SK-N-SH (cell line): ENCODE measurements at regions not wholly inside any gene's neighbourhood (a gene's known extent, or its start where the extent isn't known, plus 50 kb on each side); places are given as distances from the start of the nearest gene placed in this dataset.

Source experiments
- CTCF ChIA-PET: fragments of 300-600, 350-600 bp; formaldehyde crosslinking; extraction: SDS; loops from one replicate; lab custom pipeline; 2021; lab: Yijun Ruan, JAX
- POLR2A ChIA-PET: fragments of 350-600 bp; sonication (Branson Sonifier 250); formaldehyde crosslinking; extraction: SDS; loops from one replicate; lab custom pipeline; 2020; ENCODE audit warnings: antibody characterized with exemption, inconsistent platforms; lab: Yijun Ruan, JAX
- DNase-seq: peaks from one replicate; pipeline ENCODE4 v3.0.0; 2012
- H2AFZ ChIP-seq: fragments of 200-600 bp; sonication (generic); 2 replicates; pipeline ENCODE4 v1.8.1; 2016; ENCODE audit warnings: antibody characterized with exemption, mild to moderate bottlenecking, low read depth
- H3F3A ChIP-seq: fragments of 200-600 bp; sonication (generic); replicated peaks from 2 replicates; pipeline ENCODE3; 2016; ENCODE audit warnings: antibody characterized with exemption, mild to moderate bottlenecking; ENCODE audit not compliant: insufficient read depth
- H3K27ac ChIP-seq, 2 experiments: fragments of 200-500 bp in 1 of 2; fragments of 200-600 bp in 1 of 2; sonication (Bioruptor generic) in 1 of 2; sonication (generic), shearing (Covaris generic) in 1 of 2; 2 replicates each; pipeline versions ENCODE4 v1.5.1 to v1.6.1; 2014 to 2016; ENCODE audit warnings: low read depth in 2 of 2, inconsistent platforms in 1 of 2, low read length in 1 of 2, mild to moderate bottlenecking in 1 of 2, mixed read lengths in 1 of 2
- H3K27me3 ChIP-seq: fragments of 200-600 bp; sonication (generic), shearing (Covaris generic); 2 replicates; pipeline ENCODE4 v1.6.1; 2016; ENCODE audit warnings: mixed run types; ENCODE audit not compliant: insufficient read depth
- H3K36me3 ChIP-seq, 2 experiments: fragments of 200-500 bp in 1 of 2; fragments of 200-600 bp in 1 of 2; sonication (Bioruptor generic) in 1 of 2; sonication (generic) in 1 of 2; replicated peaks in 1 of 2; 2 replicates each; pipeline versions ENCODE3 to v1.5.1; 2014 to 2016; ENCODE audit warnings: low read length in 1 of 2, mild to moderate bottlenecking in 1 of 2; ENCODE audit not compliant: insufficient read depth in 2 of 2, control insufficient read depth in 1 of 2
- H3K4me1 ChIP-seq, 2 experiments: fragments of 200-500 bp in 1 of 2; fragments of 200-600 bp in 1 of 2; sonication (Bioruptor generic) in 1 of 2; sonication (generic), shearing (Covaris generic) in 1 of 2; 2 replicates each; pipeline versions ENCODE4 v1.5.1 to v1.6.1; 2014 to 2016; ENCODE audit warnings: low read depth in 1 of 2, low read length in 1 of 2, mixed run types in 1 of 2; ENCODE audit not compliant: insufficient read depth in 2 of 2, control insufficient read depth in 1 of 2
- H3K4me2 ChIP-seq: fragments of 200-600 bp; sonication (generic), shearing (Covaris generic); 2 replicates; pipeline ENCODE4 v1.6.1; 2017; ENCODE audit warnings: mixed run types
- H3K4me3 ChIP-seq, 2 experiments: fragments of 200-500 bp in 1 of 2; fragments of 200-600 bp in 1 of 2; sonication (Bioruptor generic) in 1 of 2; sonication (generic), shearing (Covaris generic) in 1 of 2; 2 replicates each; pipeline versions ENCODE4 v1.5.1 to v1.8.1; 2014 to 2016; ENCODE audit warnings: low read depth in 2 of 2, inconsistent platforms in 1 of 2, low read length in 1 of 2, mild to moderate bottlenecking in 1 of 2, mixed read lengths in 1 of 2, moderate library complexity in 1 of 2
- H3K79me2 ChIP-seq: fragments of 200-600 bp; sonication (generic); 2 replicates; pipeline ENCODE4 v1.8.1; 2017; ENCODE audit warnings: mild to moderate bottlenecking; ENCODE audit not compliant: insufficient read depth
- H3K9ac ChIP-seq: fragments of 200-600 bp; sonication (generic); 2 replicates; pipeline ENCODE4 v1.6.1; 2017; ENCODE audit warnings: mixed run types
- H3K9me2 ChIP-seq: fragments of 200-600 bp; sonication (generic); 2 replicates; pipeline ENCODE4 v1.6.1; 2017; ENCODE audit warnings: mixed run types
- H3K9me3 ChIP-seq: fragments of 200-600 bp; sonication (generic); 2 replicates; pipeline ENCODE4 v1.6.1; 2017; ENCODE audit warnings: mixed run types, mild to moderate bottlenecking, moderate library complexity
- H4K20me1 ChIP-seq: fragments of 200-600 bp; sonication (generic); 2 replicates; pipeline ENCODE4 v1.6.1; 2017; ENCODE audit warnings: mild to moderate bottlenecking, mixed run types; ENCODE audit not compliant: insufficient read depth
- CHD2 ChIP-seq: fragments of 150-350 bp; IDR thresholded peaks from 2 replicates; pipeline ENCODE4 v1.6.1; 2018; ENCODE audit warnings: low read length; ENCODE audit not compliant: partially characterized antibody
- EP300 ChIP-seq, 2 experiments: IDR thresholded peaks; 2 replicates each; pipeline versions ENCODE4 v1.4.0 to v1.6.1; 2012; ENCODE audit warnings: borderline replicate concordance in 1 of 2, low read depth in 1 of 2, low read length in 1 of 2
- FOXJ3 ChIP-seq: sonication (generic); formaldehyde crosslinking; IDR thresholded peaks from 2 replicates; pipeline ENCODE4 v1.5.1; 2020; ENCODE audit warnings: mild to moderate bottlenecking, missing genetic modification reagents
- GABPA ChIP-seq: IDR thresholded peaks from 2 replicates; pipeline ENCODE4 v1.4.0; 2012; ENCODE audit warnings: low read depth, mild to moderate bottlenecking
- GATA2 ChIP-seq: sonication (generic); formaldehyde crosslinking; IDR thresholded peaks from 2 replicates; pipeline ENCODE4 v1.5.0; 2020; ENCODE audit warnings: mild to moderate bottlenecking, missing genetic modification reagents
- JUND ChIP-seq: IDR thresholded peaks from 2 replicates; pipeline ENCODE4 v1.4.0; 2012
- MXI1 ChIP-seq: IDR thresholded peaks from 2 replicates; pipeline ENCODE4 v1.6.1; 2012; ENCODE audit warnings: mild to moderate bottlenecking, low read depth, low read length, improper control_type of control experiment
- NRF1 ChIP-seq: IDR thresholded peaks from 2 replicates; pipeline ENCODE4 v1.6.1; 2012; ENCODE audit warnings: low read depth, mild to moderate bottlenecking, low read length
- POLR2AphosphoS5 ChIP-seq: IDR thresholded peaks from 2 replicates; pipeline ENCODE4 v1.6.1; 2012; ENCODE audit warnings: low read depth, low read length
- RAD21 ChIP-seq: IDR thresholded peaks from 2 replicates; pipeline ENCODE4 v1.6.1; 2012; ENCODE audit warnings: mild to moderate bottlenecking, low read length
- RXRA ChIP-seq: IDR thresholded peaks from 2 replicates; pipeline ENCODE4 v1.4.0; 2012; ENCODE audit warnings: low read depth, mild to moderate bottlenecking, borderline replicate concordance
- SIN3A ChIP-seq: IDR thresholded peaks from 2 replicates; pipeline ENCODE4 v1.6.1; 2012; ENCODE audit warnings: low read depth, mild to moderate bottlenecking, low read length, moderate library complexity, borderline replicate concordance
- SMC3 ChIP-seq: IDR thresholded peaks from 2 replicates; pipeline ENCODE4 v1.6.1; 2012; ENCODE audit warnings: low read depth, low read length, improper control_type of control experiment
- TAF1 ChIP-seq: IDR thresholded peaks from 2 replicates; pipeline ENCODE4 v1.6.1; 2012; ENCODE audit warnings: low read depth, mild to moderate bottlenecking, low read length, moderate library complexity, borderline replicate concordance
- TEAD4 ChIP-seq: IDR thresholded peaks from 2 replicates; pipeline ENCODE4 v1.4.0; 2012; ENCODE audit warnings: mild to moderate bottlenecking, borderline replicate concordance; ENCODE audit not compliant: insufficient read depth
- TF ChIP-seq, protein P1 (sequence below): IDR thresholded peaks from 2 replicates; pipeline ENCODE4 v1.4.0; 2012; ENCODE audit warnings: low read depth
- TF ChIP-seq, protein P2 (sequence below): IDR thresholded peaks from 2 replicates; pipeline ENCODE4 v1.4.0; 2012; ENCODE audit warnings: low read depth, borderline replicate concordance
- TF ChIP-seq, protein P3 (sequence below): fragments of 150-350 bp; IDR thresholded peaks from 2 replicates; pipeline ENCODE4 v1.6.1; 2016; ENCODE audit warnings: mild to moderate bottlenecking, low read depth, low read length
- TF ChIP-seq, protein P4 (sequence below): fragments of 200-600 bp; sonication (generic); IDR thresholded peaks from 2 replicates; pipeline ENCODE4 v1.6.1; 2017; ENCODE audit warnings: antibody characterized with exemption, mild to moderate bottlenecking, moderate library complexity

DNA sequence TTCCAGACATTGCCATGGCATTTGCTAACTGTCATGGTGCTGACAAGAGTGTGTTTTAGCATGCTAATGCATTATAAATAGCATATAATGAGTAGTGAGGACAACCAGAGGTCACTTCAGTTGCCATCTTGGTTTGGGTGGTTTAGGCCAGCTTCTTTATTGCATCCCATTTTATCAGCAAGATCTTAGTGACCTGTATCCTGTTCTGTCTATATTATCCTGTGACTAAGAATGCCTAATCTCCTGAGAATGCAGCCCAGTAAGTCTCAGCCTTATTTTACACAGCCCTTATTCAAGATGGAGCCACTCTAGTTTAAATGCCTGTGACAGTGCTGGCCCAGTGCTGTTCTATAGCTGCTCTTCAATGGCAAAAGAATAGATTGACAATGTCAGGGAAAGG lies 781.0 kb upstream of the ADGRB3 start:
- H3K79me2 ChIP-seq, result no peaks in the 10 kb centered on the region
- CTCF ChIA-PET, result no interaction called here
- no peaks in the 10 kb centered on the region for H3K36me3 ChIP-seq
- H3K27ac ChIP-seq, result no peak overlapping the region
- no peaks in the 10 kb centered on the region for H3K9me2 ChIP-seq
- no peaks in the 10 kb centered on the region for H4K20me1 ChIP-seq
- H2AFZ ChIP-seq, result no peak overlapping the region
- TF ChIP-seq NRF1, result no peak
- TF ChIP-seq JUND, result no peak
- TF ChIP-seq, protein P1, sequence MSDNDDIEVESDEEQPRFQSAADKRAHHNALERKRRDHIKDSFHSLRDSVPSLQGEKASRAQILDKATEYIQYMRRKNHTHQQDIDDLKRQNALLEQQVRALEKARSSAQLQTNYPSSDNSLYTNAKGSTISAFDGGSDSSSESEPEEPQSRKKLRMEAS, result no peak
- TF ChIP-seq TAF1, result no peak
- TF ChIP-seq FOXJ3 (CRISPR knock-in tag), result no peak
- TF ChIP-seq EP300 (IDR thresholded peaks at IDR 0.05; ENCODE audit: borderline replicate concordance in 1 of 2, low read depth in 1 of 2, low read length in 1 of 2), result no peak
- TF ChIP-seq, protein P2, sequence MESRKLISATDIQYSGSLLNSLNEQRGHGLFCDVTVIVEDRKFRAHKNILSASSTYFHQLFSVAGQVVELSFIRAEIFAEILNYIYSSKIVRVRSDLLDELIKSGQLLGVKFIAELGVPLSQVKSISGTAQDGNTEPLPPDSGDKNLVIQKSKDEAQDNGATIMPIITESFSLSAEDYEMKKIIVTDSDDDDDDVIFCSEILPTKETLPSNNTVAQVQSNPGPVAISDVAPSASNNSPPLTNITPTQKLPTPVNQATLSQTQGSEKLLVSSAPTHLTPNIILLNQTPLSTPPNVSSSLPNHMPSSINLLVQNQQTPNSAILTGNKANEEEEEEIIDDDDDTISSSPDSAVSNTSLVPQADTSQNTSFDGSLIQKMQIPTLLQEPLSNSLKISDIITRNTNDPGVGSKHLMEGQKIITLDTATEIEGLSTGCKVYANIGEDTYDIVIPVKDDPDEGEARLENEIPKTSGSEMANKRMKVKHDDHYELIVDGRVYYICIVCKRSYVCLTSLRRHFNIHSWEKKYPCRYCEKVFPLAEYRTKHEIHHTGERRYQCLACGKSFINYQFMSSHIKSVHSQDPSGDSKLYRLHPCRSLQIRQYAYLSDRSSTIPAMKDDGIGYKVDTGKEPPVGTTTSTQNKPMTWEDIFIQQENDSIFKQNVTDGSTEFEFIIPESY, result no peak
- TF ChIP-seq, protein P3, sequence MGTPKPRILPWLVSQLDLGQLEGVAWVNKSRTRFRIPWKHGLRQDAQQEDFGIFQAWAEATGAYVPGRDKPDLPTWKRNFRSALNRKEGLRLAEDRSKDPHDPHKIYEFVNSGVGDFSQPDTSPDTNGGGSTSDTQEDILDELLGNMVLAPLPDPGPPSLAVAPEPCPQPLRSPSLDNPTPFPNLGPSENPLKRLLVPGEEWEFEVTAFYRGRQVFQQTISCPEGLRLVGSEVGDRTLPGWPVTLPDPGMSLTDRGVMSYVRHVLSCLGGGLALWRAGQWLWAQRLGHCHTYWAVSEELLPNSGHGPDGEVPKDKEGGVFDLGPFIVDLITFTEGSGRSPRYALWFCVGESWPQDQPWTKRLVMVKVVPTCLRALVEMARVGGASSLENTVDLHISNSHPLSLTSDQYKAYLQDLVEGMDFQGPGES, result no peak
- TF ChIP-seq MXI1, result no peak
- TF ChIP-seq GABPA, result no peak
- no peak for TF ChIP-seq CHD2
- no peak for TF ChIP-seq SIN3A
- TF ChIP-seq RXRA, result no peak
- TF ChIP-seq, protein P4, sequence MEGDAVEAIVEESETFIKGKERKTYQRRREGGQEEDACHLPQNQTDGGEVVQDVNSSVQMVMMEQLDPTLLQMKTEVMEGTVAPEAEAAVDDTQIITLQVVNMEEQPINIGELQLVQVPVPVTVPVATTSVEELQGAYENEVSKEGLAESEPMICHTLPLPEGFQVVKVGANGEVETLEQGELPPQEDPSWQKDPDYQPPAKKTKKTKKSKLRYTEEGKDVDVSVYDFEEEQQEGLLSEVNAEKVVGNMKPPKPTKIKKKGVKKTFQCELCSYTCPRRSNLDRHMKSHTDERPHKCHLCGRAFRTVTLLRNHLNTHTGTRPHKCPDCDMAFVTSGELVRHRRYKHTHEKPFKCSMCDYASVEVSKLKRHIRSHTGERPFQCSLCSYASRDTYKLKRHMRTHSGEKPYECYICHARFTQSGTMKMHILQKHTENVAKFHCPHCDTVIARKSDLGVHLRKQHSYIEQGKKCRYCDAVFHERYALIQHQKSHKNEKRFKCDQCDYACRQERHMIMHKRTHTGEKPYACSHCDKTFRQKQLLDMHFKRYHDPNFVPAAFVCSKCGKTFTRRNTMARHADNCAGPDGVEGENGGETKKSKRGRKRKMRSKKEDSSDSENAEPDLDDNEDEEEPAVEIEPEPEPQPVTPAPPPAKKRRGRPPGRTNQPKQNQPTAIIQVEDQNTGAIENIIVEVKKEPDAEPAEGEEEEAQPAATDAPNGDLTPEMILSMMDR, result no peak
- no peak for TF ChIP-seq GATA2 (CRISPR knock-in tag)
- no peak for TF ChIP-seq SMC3
- no peak for TF ChIP-seq POLR2AphosphoS5
- no peak for TF ChIP-seq TEAD4
- TF ChIP-seq RAD21, result no peak
- H3K4me1 ChIP-seq, result no peaks in the 10 kb centered on the region
- H3K9ac ChIP-seq, result no peak overlapping the region
- no peaks in the 10 kb centered on the region for H3F3A ChIP-seq
- no peak overlapping the region for H3K4me2 ChIP-seq
- POLR2A ChIA-PET, result no interaction called here
- H3K27me3 ChIP-seq, result no peaks in the 10 kb centered on the region
- no peak overlapping the region for H3K4me3 ChIP-seq
- H3K9me3 ChIP-seq, result no peaks in the 10 kb centered on the region
- DNase-seq, result no peak
